CD4-positive, CD25-positive, alpha-beta regulatory T cell (primary cell): ENCODE measurements at regions not wholly inside any gene's neighbourhood (a gene's known extent, or its start where the extent isn't known, plus 50 kb on each side); places are given as distances from the start of the nearest gene placed in this dataset.

Source experiments
- ATAC-seq, 2 donors: fragments of 150-1000 bp; cut with Tn5 transposase; one replicate each; pipeline ENCODE4 v1.10.0; 2021; ENCODE audit warnings: low read depth in 2 of 2, moderate number of reproducible peaks in 2 of 2, moderate library complexity in 1 of 2
- DNase-seq, 3 donors: peaks; one replicate each; pipeline versions ENCODE4 v3.0.0 to v3.0.0-alpha.2; 2012 to 2022; ENCODE audit warnings: mixed read lengths in 1 of 3
- H3K27ac ChIP-seq: one replicate; pipeline ENCODE4 v1.7.0; 2013; ENCODE audit warnings: mild to moderate bottlenecking, low read length; ENCODE audit not compliant: insufficient read depth, poor library complexity, severe bottlenecking
- H3K27me3 ChIP-seq: one replicate; pipeline ENCODE4 v1.7.0; 2013; ENCODE audit warnings: low read length; ENCODE audit not compliant: control insufficient read depth, insufficient read depth
- H3K36me3 ChIP-seq: one replicate; pipeline ENCODE4 v1.7.0; 2013; ENCODE audit warnings: mild to moderate bottlenecking, low read length, moderate library complexity; ENCODE audit not compliant: control insufficient read depth, insufficient read depth
- H3K4me1 ChIP-seq: 2 replicates; pipeline ENCODE4 v1.7.0; 2013; ENCODE audit warnings: mild to moderate bottlenecking, low read length; ENCODE audit not compliant: insufficient read depth, control insufficient read depth, poor library complexity, severe bottlenecking
- H3K4me3 ChIP-seq: one replicate; pipeline ENCODE4 v1.7.0; 2013; ENCODE audit warnings: low read depth, mild to moderate bottlenecking, low read length, moderate library complexity
- H3K9me3 ChIP-seq, 2 experiments: 1 replicate in 1 of 2; 2 replicates in 1 of 2; pipeline ENCODE4 v1.7.0; 2013; ENCODE audit warnings: low read length in 2 of 2, mild to moderate bottlenecking in 1 of 2, moderate library complexity in 1 of 2; ENCODE audit not compliant: control insufficient read depth in 2 of 2
- H3K27ac Mint-ChIP-seq, 3 donors: one replicate each; pipeline ENCODE4 v1.8.0; 2020 to 2022; ENCODE audit warnings: mild to moderate bottlenecking in 3 of 3, mixed read lengths in 3 of 3, moderate library complexity in 2 of 3
- H3K27me3 Mint-ChIP-seq: one replicate; pipeline ENCODE4 v1.8.0; 2022; ENCODE audit warnings: mild to moderate bottlenecking, mixed read lengths
- H3K36me3 Mint-ChIP-seq: one replicate; pipeline ENCODE4 v1.8.0; 2020; ENCODE audit warnings: mixed read lengths
- H3K4me1 Mint-ChIP-seq, 4 donors: one replicate each; pipeline ENCODE4 v1.8.0; 2020 to 2022; ENCODE audit warnings: mixed read lengths in 4 of 4, mild to moderate bottlenecking in 1 of 4
- H3K4me3 Mint-ChIP-seq, 4 donors: one replicate each; pipeline ENCODE4 v1.8.0; 2020 to 2022; ENCODE audit warnings: mild to moderate bottlenecking in 4 of 4, mixed read lengths in 4 of 4, moderate library complexity in 3 of 4
- H3K9me3 Mint-ChIP-seq, 7 donors: one replicate each; pipeline ENCODE4 v1.8.0; 2020 to 2022; ENCODE audit warnings: mixed read lengths in 7 of 7, mild to moderate bottlenecking in 3 of 7, moderate library complexity in 2 of 7

DNA sequence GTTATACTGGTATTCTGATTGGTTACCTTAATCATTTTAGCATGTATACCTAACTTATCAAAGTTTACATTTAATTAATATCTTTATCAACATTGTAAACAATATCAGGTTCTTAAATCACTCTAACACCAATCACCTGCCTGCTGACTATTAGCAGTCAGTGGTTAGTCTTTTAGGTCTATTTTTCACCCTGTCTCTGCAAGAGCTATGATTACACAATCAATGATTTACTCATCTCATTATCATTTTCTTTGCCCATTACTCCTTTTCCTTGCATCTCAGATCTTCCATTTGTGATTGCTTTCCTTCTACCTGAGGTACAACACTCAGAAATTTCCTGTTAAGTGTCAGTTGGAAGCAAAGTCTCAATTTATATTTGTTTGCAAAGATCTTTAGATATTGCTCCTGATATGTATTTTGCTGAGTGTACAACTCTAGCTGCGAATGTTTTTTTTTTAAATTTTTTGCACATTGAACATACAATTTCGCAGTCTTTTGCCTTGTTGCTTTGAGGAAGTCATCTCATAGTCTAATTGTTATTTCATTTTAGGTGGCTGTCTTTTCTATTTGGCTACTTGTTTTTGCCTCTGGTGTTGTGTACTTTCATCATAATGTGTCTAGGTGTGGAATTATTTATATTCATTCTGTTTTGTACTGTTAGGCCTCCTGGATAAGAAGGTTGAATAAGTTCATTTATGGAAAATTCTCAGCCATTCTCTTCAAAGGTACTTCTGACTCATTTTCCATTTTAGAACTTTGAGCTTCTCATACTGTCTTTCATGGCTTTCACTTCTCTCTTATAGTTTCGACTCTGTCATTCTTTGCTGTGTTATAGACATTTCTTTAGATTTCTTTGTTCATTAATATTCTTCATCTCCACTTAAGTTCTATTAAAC is 104.9 kb upstream of the CEP162 start:
- Mint-ChIP-seq H3K4me1 (no peaks in the 10 kb centered on the region), H3K36me3 (no peaks in the 10 kb centered on the region), H3K9me3 (peaks cover 0 to 7% (median 1%) of the 10 kb centered on the region in 7 donors), H3K27me3 (no peaks in the 10 kb centered on the region), H3K4me3 (no peak overlapping the region), H3K27ac (no peak overlapping the region)
- Histone ChIP-seq H3K4me3 (no peak overlapping the region), H3K4me1 (no peaks in the 10 kb centered on the region), H3K36me3 (no peaks in the 10 kb centered on the region), H3K27me3 (no peaks in the 10 kb centered on the region), H3K27ac (no peak overlapping the region), H3K9me3 (no peaks in the 10 kb centered on the region)
- DNase-seq (no peak), ATAC-seq (no peak)

DNA sequence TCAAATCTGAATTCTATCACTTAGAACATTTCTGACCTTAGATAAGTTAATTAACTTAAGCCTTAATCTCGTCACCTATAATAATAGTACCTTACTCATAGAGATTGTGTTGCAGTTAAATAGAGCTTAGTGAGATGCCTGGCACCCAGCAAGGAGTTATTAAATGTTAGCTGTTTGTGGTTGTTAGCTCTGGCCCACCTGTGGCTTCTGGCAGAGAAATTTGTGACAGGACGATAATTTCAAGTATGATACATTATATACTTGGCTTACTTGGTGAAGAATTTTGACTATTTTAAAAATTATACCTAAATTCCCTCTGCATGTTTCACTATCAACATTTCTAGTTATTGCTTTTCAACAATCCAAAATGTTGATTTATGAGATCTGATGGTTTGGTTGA is 102.9 kb upstream of the CEP162 start:
- no peak overlapping the region for H3K4me3 Mint-ChIP-seq
- H3K27ac Mint-ChIP-seq, result no peak overlapping the region
- Histone ChIP-seq H3K36me3 (no peaks in the 10 kb centered on the region), H3K9me3 (no peaks in the 10 kb centered on the region), H3K27ac (no peak overlapping the region), H3K4me1 (no peaks in the 10 kb centered on the region), H3K27me3 (no peaks in the 10 kb centered on the region), H3K4me3 (no peak overlapping the region)
- H3K4me1 Mint-ChIP-seq, result no peaks in the 10 kb centered on the region
- no peaks in the 10 kb centered on the region for H3K36me3 Mint-ChIP-seq
- DNase-seq, result no peak
- no peak for ATAC-seq
- H3K27me3 Mint-ChIP-seq, result no peaks in the 10 kb centered on the region
- peaks cover 0 to 2% (median 0%) of the 10 kb centered on the region in 7 donors for H3K9me3 Mint-ChIP-seq

DNA sequence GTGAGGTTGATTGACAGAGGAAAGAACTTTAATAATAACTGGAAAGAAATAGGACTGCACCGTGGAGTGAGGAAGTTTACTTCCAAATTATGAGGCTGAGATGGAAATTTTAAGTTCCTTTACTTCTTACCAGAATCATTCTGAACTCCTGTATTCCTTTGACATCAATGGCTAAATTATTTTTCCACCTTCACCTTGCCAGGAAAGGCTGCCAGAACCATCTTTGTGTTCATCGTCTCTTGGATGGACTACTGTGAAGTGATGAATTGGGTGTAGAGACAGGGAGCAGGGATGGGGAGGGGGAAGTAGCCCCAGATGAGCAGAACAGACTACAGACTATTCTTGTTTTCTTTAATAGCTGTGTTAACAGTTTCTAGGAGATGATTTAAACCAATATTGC is 102.1 kb upstream of the CEP162 start:
- Histone ChIP-seq H3K27me3 (no peaks in the 10 kb centered on the region), H3K9me3 (no peaks in the 10 kb centered on the region), H3K27ac (no peak overlapping the region), H3K4me1 (no peaks in the 10 kb centered on the region), H3K36me3 (no peaks in the 10 kb centered on the region), H3K4me3 (no peak overlapping the region)
- Mint-ChIP-seq H3K27me3 (no peaks in the 10 kb centered on the region), H3K4me3 (no peak overlapping the region), H3K27ac (no peak overlapping the region), H3K4me1 (no peaks in the 10 kb centered on the region), H3K36me3 (no peaks in the 10 kb centered on the region), H3K9me3 (peaks cover 0 to 4% (median 0%) of the 10 kb centered on the region in 7 donors)
- no peak for ATAC-seq
- no peak for DNase-seq

DNA sequence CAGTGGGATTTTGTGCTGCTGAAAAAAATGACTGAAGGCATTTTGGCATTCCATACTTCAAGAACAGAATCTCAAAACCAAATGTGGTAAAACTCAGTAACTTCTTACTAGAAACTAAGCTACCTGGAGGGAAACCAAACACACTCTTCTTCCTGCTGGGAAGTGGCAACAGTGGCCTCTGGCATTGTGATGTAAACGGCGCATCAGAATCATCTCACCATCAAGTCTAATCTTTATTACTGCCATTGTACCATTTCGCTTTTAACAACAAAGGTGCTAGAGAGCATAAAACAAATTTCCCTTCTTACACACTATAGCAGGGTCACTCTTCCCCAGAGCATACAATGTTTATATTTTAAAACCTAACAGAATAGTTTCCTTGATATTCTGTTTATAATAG is 101.6 kb upstream of the CEP162 start:
- H3K4me1 Mint-ChIP-seq, result no peaks in the 10 kb centered on the region
- H3K4me1 ChIP-seq, result no peaks in the 10 kb centered on the region
- H3K4me3 ChIP-seq, result no peak overlapping the region
- H3K36me3 Mint-ChIP-seq, result no peaks in the 10 kb centered on the region
- H3K9me3 ChIP-seq, result no peaks in the 10 kb centered on the region
- no peak overlapping the region for H3K27ac Mint-ChIP-seq
- H3K9me3 Mint-ChIP-seq, result peaks cover 0 to 4% (median 0%) of the 10 kb centered on the region in 7 donors
- no peaks in the 10 kb centered on the region for H3K27me3 ChIP-seq
- no peak for DNase-seq
- ATAC-seq, result no peak
- no peak overlapping the region for H3K27ac ChIP-seq
- no peaks in the 10 kb centered on the region for H3K36me3 ChIP-seq
- no peaks in the 10 kb centered on the region for H3K27me3 Mint-ChIP-seq
- H3K4me3 Mint-ChIP-seq, result no peak overlapping the region

DNA sequence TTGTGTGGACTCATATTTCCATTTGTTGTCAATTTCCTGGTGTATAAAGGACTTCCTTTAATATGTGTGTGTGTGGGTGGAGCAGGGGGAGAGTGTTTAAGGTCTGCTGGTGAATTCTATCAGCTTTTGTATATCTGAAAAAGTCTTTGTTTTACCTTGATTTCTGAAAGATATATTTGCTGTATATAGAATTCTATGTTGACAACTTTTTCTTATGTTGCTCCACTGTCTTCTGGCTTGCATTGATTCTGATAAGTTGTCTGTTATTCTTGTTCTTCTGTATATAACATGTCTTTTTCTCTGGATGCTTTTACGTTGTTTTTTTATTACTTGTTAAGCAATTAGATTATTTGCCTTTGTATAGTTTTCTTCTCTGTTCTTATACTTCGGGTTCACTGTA is 90.0 kb upstream of the CEP162 start:
- DNase-seq, result no peak
- Histone ChIP-seq H3K4me1 (no peaks in the 10 kb centered on the region), H3K36me3 (no peaks in the 10 kb centered on the region), H3K27me3 (no peaks in the 10 kb centered on the region), H3K9me3 (no peaks in the 10 kb centered on the region), H3K27ac (no peak overlapping the region), H3K4me3 (no peak overlapping the region)
- peaks cover 0 to 9% (median 1%) of the 10 kb centered on the region in 7 donors for H3K9me3 Mint-ChIP-seq
- ATAC-seq, result no peak
- H3K36me3 Mint-ChIP-seq, result no peaks in the 10 kb centered on the region
- H3K27me3 Mint-ChIP-seq, result peaks cover 11% of the 10 kb centered on the region
- no peak overlapping the region for H3K4me3 Mint-ChIP-seq
- no peaks in the 10 kb centered on the region for H3K4me1 Mint-ChIP-seq
- no peak overlapping the region for H3K27ac Mint-ChIP-seq

DNA sequence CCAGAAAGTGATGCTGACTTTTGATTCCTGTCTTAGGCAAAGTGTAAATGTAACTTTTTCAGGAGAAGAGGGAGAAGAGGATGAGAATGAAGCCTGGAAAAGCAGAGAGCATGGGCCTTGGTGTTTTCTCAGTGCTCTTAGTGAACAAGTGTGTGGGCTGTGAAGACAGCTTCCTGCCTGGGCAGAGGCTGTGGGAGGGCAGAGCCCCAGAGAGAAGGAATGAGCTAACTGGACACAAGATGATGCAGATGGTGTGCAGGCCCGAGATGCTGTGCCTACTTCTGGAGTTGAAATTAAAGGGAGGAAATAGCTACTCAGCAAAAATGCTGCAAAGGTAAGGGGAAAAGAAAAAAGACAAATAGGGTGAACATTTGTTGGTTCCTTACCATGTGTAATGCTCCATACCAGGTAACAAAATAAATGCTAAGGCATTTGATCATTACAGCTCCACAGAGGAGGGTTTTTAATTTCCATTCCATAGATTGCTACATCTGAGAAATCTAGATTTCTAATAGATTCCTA is 87.0 kb upstream of the CEP162 start:
- Mint-ChIP-seq H3K36me3 (no peaks in the 10 kb centered on the region), H3K4me3 (peak overlapping the region in 1 of 4 donors; percentile 39), H3K9me3 (peaks cover 0 to 9% (median 4%) of the 10 kb centered on the region in 7 donors), H3K4me1 (no peaks in the 10 kb centered on the region), H3K27ac (no peak overlapping the region), H3K27me3 (peaks cover 11% of the 10 kb centered on the region)
- Histone ChIP-seq H3K4me3 (no peak overlapping the region), H3K9me3 (no peaks in the 10 kb centered on the region), H3K36me3 (no peaks in the 10 kb centered on the region), H3K27ac (no peak overlapping the region), H3K27me3 (no peaks in the 10 kb centered on the region), H3K4me1 (no peaks in the 10 kb centered on the region)
- DNase-seq, result no peak
- ATAC-seq, result no peak

DNA sequence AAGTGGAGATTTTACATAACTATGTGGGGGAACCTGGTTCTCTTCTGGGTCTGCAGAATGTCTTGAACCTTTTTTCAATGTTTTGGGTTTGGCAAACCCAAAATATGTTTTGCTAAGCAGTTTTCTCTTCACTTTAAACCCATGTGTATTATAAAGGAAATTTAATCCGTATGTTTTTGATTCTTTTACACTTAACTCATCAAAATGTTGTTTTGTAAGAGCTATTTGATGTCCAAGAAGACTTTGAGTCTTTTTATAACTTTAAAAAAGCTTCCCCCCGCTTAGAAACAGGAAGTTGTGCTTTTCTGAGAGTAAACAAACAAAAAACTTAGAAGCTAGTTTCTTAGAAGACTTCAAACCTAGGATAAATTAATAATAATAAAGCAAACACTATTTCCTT is 81.9 kb upstream of the CEP162 start:
- Histone ChIP-seq H3K4me3 (no peak overlapping the region), H3K9me3 (no peaks in the 10 kb centered on the region), H3K27me3 (no peaks in the 10 kb centered on the region), H3K36me3 (no peaks in the 10 kb centered on the region), H3K27ac (no peak overlapping the region), H3K4me1 (no peaks in the 10 kb centered on the region)
- no peak for ATAC-seq
- H3K4me1 Mint-ChIP-seq, result no peaks in the 10 kb centered on the region
- H3K27me3 Mint-ChIP-seq, result peaks cover 10% of the 10 kb centered on the region
- H3K36me3 Mint-ChIP-seq, result no peaks in the 10 kb centered on the region
- no peak overlapping the region for H3K4me3 Mint-ChIP-seq
- no peak overlapping the region for H3K27ac Mint-ChIP-seq
- no peak for DNase-seq
- H3K9me3 Mint-ChIP-seq, result peaks cover 0 to 4% (median 0%) of the 10 kb centered on the region in 7 donors

DNA sequence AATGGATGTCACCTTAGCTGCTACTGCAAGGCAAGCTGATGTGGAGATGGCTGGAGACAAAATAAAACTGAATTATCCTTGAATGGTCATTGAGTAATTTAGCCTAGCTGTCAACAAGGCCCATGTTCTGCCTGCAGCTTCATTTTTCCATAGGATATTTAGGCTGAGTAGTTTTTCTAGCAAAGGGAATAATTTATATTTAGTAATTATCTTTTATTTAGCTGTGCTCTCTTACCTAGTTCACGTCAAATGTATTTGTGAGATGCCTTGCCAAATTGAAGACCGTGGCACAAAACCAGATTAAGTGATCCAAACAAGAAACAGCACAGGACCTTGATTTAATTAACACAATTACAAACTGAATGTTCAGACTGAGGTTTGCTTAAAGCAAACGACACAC is 77.4 kb upstream of the CEP162 start:
- H3K27ac ChIP-seq, result no peak overlapping the region
- ATAC-seq (no peak), DNase-seq (no peak)
- Mint-ChIP-seq H3K4me1 (no peaks in the 10 kb centered on the region), H3K4me3 (no peak overlapping the region), H3K27ac (no peak overlapping the region), H3K27me3 (no peaks in the 10 kb centered on the region), H3K36me3 (no peaks in the 10 kb centered on the region), H3K9me3 (peaks cover 0 to 7% (median 0%) of the 10 kb centered on the region in 7 donors)
- H3K9me3 ChIP-seq, result no peaks in the 10 kb centered on the region
- H3K27me3 ChIP-seq, result no peaks in the 10 kb centered on the region
- no peaks in the 10 kb centered on the region for H3K36me3 ChIP-seq
- H3K4me3 ChIP-seq, result no peak overlapping the region
- H3K4me1 ChIP-seq, result no peaks in the 10 kb centered on the region
